DOHH2 (cell line): ENCODE measurements at regions not wholly inside any gene's neighbourhood (a gene's known extent, or its start where the extent isn't known, plus 50 kb on each side); places are given as distances from the start of the nearest gene placed in this dataset.

Experiments used
- H3F3A ChIP-seq: fragments of 200-600 bp; sonication (generic), shearing (Covaris generic); 2 replicates; pipeline ENCODE4 v1.6.0; 2016; ENCODE audit warnings: antibody characterized with exemption, mild to moderate bottlenecking; ENCODE audit not compliant: control insufficient read depth, insufficient read depth
- H3K27ac ChIP-seq: fragments of 200-600 bp; sonication (generic); 2 replicates; pipeline ENCODE4 v1.5.1; 2014; ENCODE audit warnings: low read depth, mild to moderate bottlenecking, low read length, moderate library complexity
- H3K27me3 ChIP-seq: fragments of 200-600 bp; sonication (generic); 2 replicates; pipeline ENCODE4 v1.6.1; 2014; ENCODE audit warnings: mild to moderate bottlenecking, low read length, mixed read lengths; ENCODE audit not compliant: control insufficient read depth
- H3K36me3 ChIP-seq: fragments of 200-600 bp; sonication (generic); 2 replicates; pipeline ENCODE4 v1.6.1; 2014; ENCODE audit warnings: mild to moderate bottlenecking, low read length, moderate library complexity, mixed read lengths; ENCODE audit not compliant: control insufficient read depth
- H3K4me1 ChIP-seq: fragments of 200-600 bp; sonication (generic); 2 replicates; pipeline ENCODE4 v1.6.1; 2014; ENCODE audit warnings: mild to moderate bottlenecking, low read length, mixed read lengths; ENCODE audit not compliant: control insufficient read depth
- H3K4me2 ChIP-seq: fragments of 200-600 bp; sonication (generic); 2 replicates; pipeline ENCODE4 v1.6.0; 2014; ENCODE audit warnings: mild to moderate bottlenecking, low read length, moderate library complexity
- H3K4me3 ChIP-seq: fragments of 200-600 bp; sonication (generic); 2 replicates; pipeline ENCODE4 v1.5.1; 2014; ENCODE audit warnings: mild to moderate bottlenecking, low read length, mixed read lengths
- H3K79me2 ChIP-seq: fragments of 200-600 bp; sonication (generic); 2 replicates; pipeline ENCODE4 v1.6.1; 2014; ENCODE audit warnings: mild to moderate bottlenecking, low read length, mixed read lengths; ENCODE audit not compliant: control insufficient read depth
- H3K9me2 ChIP-seq: fragments of 200-600 bp; sonication (generic); replicated peaks from 2 replicates; pipeline ENCODE4 v1.6.1; 2014; ENCODE audit warnings: mild to moderate bottlenecking, low read length, mixed read lengths; ENCODE audit not compliant: control insufficient read depth
- H3K9me3 ChIP-seq: fragments of 200-600 bp; sonication (generic); 2 replicates; pipeline ENCODE4 v1.6.1; 2014; ENCODE audit warnings: antibody characterized with exemption, low read length, mixed read lengths; ENCODE audit not compliant: control insufficient read depth, insufficient read depth
- H4K20me1 ChIP-seq: fragments of 200-600 bp; sonication (generic); 2 replicates; pipeline ENCODE4 v1.6.0; 2014; ENCODE audit warnings: low read depth, mild to moderate bottlenecking, antibody characterized with exemption, low read length, moderate library complexity; ENCODE audit not compliant: control insufficient read depth, insufficient read depth
- CTCF ChIP-seq: fragments of 200-600 bp; sonication (generic); IDR thresholded peaks from one replicate; pipeline ENCODE4 v1.5.1; 2014; ENCODE audit warnings: antibody characterized with exemption, mild to moderate bottlenecking, low read depth, low read length; ENCODE audit not compliant: poor library complexity, severe bottlenecking
- EZH2phosphoT487 ChIP-seq: fragments of 200-600 bp; sonication (generic); IDR thresholded peaks from 2 replicates; pipeline ENCODE4 v1.6.1; 2017; ENCODE audit warnings: borderline replicate concordance, mild to moderate bottlenecking, antibody characterized with exemption, low read length, moderate library complexity, mixed read lengths

- Histone ChIP-seq H3K27ac (no peak overlapping the region), H3K4me1 (no peaks in the 10 kb centered on the region), H4K20me1 (no peaks in the 10 kb centered on the region), H3K4me3 (no peak overlapping the region), H3K9me3 (no peaks in the 10 kb centered on the region), H3K27me3 (no peaks in the 10 kb centered on the region), H3K36me3 (no peaks in the 10 kb centered on the region), H3K79me2 (no peaks in the 10 kb centered on the region), H3F3A (no peaks in the 10 kb centered on the region), H3K9me2 (no peaks in the 10 kb centered on the region), H3K4me2 (no peak overlapping the region)
- TF ChIP-seq EZH2phosphoT487 = no peak
- TF ChIP-seq CTCF = no peak
Measured at GRCh38 chr1:239478069-239478468, 91.7 kb downstream of the CHRM3 start.

- Histone ChIP-seq H3K27me3 (no peaks in the 10 kb centered on the region), H3K9me3 (no peaks in the 10 kb centered on the region), H4K20me1 (no peaks in the 10 kb centered on the region), H3K36me3 (no peaks in the 10 kb centered on the region), H3K79me2 (no peaks in the 10 kb centered on the region), H3F3A (no peaks in the 10 kb centered on the region), H3K9me2 (no peaks in the 10 kb centered on the region), H3K4me2 (no peak overlapping the region), H3K4me1 (no peaks in the 10 kb centered on the region), H3K4me3 (no peak overlapping the region), H3K27ac (no peak overlapping the region)
- no peak for TF ChIP-seq EZH2phosphoT487
- no peak for TF ChIP-seq CTCF
Measured at GRCh38 chr1:239483391-239483790, 97.0 kb downstream of the CHRM3 start.

- no peaks in the 10 kb centered on the region for H3K27me3 ChIP-seq
- no peak overlapping the region for H3K4me3 ChIP-seq
- no peaks in the 10 kb centered on the region for H3K79me2 ChIP-seq
- no peaks in the 10 kb centered on the region for H3K4me1 ChIP-seq
- no peaks in the 10 kb centered on the region for H3K9me3 ChIP-seq
- H3F3A ChIP-seq = no peaks in the 10 kb centered on the region
- TF ChIP-seq CTCF (no peak), EZH2phosphoT487 (no peak)
- no peaks in the 10 kb centered on the region for H3K9me2 ChIP-seq
- H3K27ac ChIP-seq = no peak overlapping the region
- no peaks in the 10 kb centered on the region for H4K20me1 ChIP-seq
- H3K36me3 ChIP-seq = no peaks in the 10 kb centered on the region
- no peak overlapping the region for H3K4me2 ChIP-seq
Measured at GRCh38 chr1:239493811-239494414, 107.5 kb downstream of the CHRM3 start.

GRCh38 chr1:239505094-239505493, 118.7 kb downstream of the CHRM3 start:
- no peaks in the 10 kb centered on the region for H3F3A ChIP-seq
- no peaks in the 10 kb centered on the region for H3K9me3 ChIP-seq
- no peaks in the 10 kb centered on the region for H3K36me3 ChIP-seq
- no peak for TF ChIP-seq CTCF
- no peak for TF ChIP-seq EZH2phosphoT487
- H3K27me3 ChIP-seq = no peaks in the 10 kb centered on the region
- H3K79me2 ChIP-seq = no peaks in the 10 kb centered on the region
- H4K20me1 ChIP-seq = no peaks in the 10 kb centered on the region
- H3K4me1 ChIP-seq = no peaks in the 10 kb centered on the region
- H3K9me2 ChIP-seq = no peaks in the 10 kb centered on the region
- no peak overlapping the region for H3K4me2 ChIP-seq
- H3K27ac ChIP-seq = no peak overlapping the region
- H3K4me3 ChIP-seq = no peak overlapping the region
